CD8-positive, alpha-beta memory T cell (primary cell): ENCODE measurements at regions not wholly inside any gene's neighbourhood (a gene's known extent, or its start where the extent isn't known, plus 50 kb on each side); places are given as distances from the start of the nearest gene placed in this dataset.
"Not testable (repeated sequence)": the region's sequence is repeated elsewhere in the genome, so short reads cannot be mapped to it uniquely, and the experiment has no call there.

Experiments
- CTCF ChIA-PET: fragments of 350-600 bp; sonication (Branson Sonifier 250); formaldehyde crosslinking; loops from one replicate; lab custom pipeline; 2021; ENCODE audit warnings: antibody characterized with exemption; lab: Charles Lee
- POLR2A ChIA-PET: fragments of 350-600 bp; sonication (Branson Sonifier 250); formaldehyde crosslinking; loops from one replicate; lab custom pipeline; 2021; ENCODE audit warnings: antibody characterized with exemption; lab: Charles Lee
- DNase-seq, 5 donors: peaks; one replicate each; pipeline versions ENCODE4 v3.0.0 to v3.0.0-alpha.2; 2020 to 2022; ENCODE audit warnings: mixed read lengths in 1 of 5
- H3K27ac ChIP-seq: one replicate; pipeline ENCODE4 v1.7.0; 2013; ENCODE audit warnings: low read depth, mild to moderate bottlenecking, low read length, moderate library complexity
- H3K27me3 ChIP-seq: 2 replicates; pipeline ENCODE4 v1.7.0; 2013; ENCODE audit warnings: low read length, mild to moderate bottlenecking; ENCODE audit not compliant: insufficient read depth, poor library complexity, severe bottlenecking
- H3K36me3 ChIP-seq: 2 replicates; pipeline ENCODE4 v1.7.0; 2013; ENCODE audit warnings: mild to moderate bottlenecking, low read length, moderate library complexity; ENCODE audit not compliant: insufficient read depth
- H3K4me1 ChIP-seq: 2 replicates; pipeline ENCODE4 v1.7.0; 2013; ENCODE audit warnings: mild to moderate bottlenecking, low read length, moderate library complexity; ENCODE audit not compliant: insufficient read depth
- H3K4me3 ChIP-seq: 2 replicates; pipeline ENCODE4 v1.7.0; 2013; ENCODE audit warnings: mild to moderate bottlenecking, low read length
- H3K9me3 ChIP-seq: 2 replicates; pipeline ENCODE4 v1.7.0; 2013; ENCODE audit warnings: mild to moderate bottlenecking, low read length
- H3K27ac Mint-ChIP-seq, 8 donors: one replicate each; pipeline ENCODE4 v1.8.0; 2020 to 2021; ENCODE audit warnings: mixed read lengths in 8 of 8, mild to moderate bottlenecking in 6 of 8, inconsistent platforms in 3 of 8, moderate library complexity in 3 of 8
- H3K27me3 Mint-ChIP-seq, 2 donors: one replicate each; pipeline ENCODE4 v1.8.0; 2020 to 2021; ENCODE audit warnings: mixed read lengths in 2 of 2, mild to moderate bottlenecking in 1 of 2, moderate library complexity in 1 of 2
- H3K36me3 Mint-ChIP-seq, 3 donors: one replicate each; pipeline ENCODE4 v1.8.0; 2020 to 2021; ENCODE audit warnings: mixed read lengths in 3 of 3, inconsistent platforms in 1 of 3, mild to moderate bottlenecking in 1 of 3
- H3K4me1 Mint-ChIP-seq, 3 donors: one replicate each; pipeline ENCODE4 v1.8.0; 2020 to 2021; ENCODE audit warnings: mixed read lengths in 3 of 3, inconsistent platforms in 1 of 3, mild to moderate bottlenecking in 1 of 3
- H3K4me3 Mint-ChIP-seq, 7 donors: one replicate each; pipeline ENCODE4 v1.8.0; 2020 to 2021; ENCODE audit warnings: mixed read lengths in 7 of 7, mild to moderate bottlenecking in 6 of 7, moderate library complexity in 4 of 7, inconsistent platforms in 2 of 7
- H3K9me3 Mint-ChIP-seq, 5 donors: one replicate each; pipeline ENCODE4 v1.8.0; 2020 to 2022; ENCODE audit warnings: mixed read lengths in 5 of 5, mild to moderate bottlenecking in 3 of 5, moderate library complexity in 2 of 5, inconsistent platforms in 1 of 5

- H3K27ac Mint-ChIP-seq, DNase-seq, H3K9me3 ChIP-seq, H3K4me1 Mint-ChIP-seq, CTCF ChIA-PET, H3K4me1 ChIP-seq, H3K9me3 Mint-ChIP-seq, H3K27ac ChIP-seq, H3K4me3 Mint-ChIP-seq, H3K4me3 ChIP-seq, H3K36me3 ChIP-seq, POLR2A ChIA-PET, H3K36me3 Mint-ChIP-seq, H3K27me3 ChIP-seq: not testable (repeated sequence)
- H3K27me3 Mint-ChIP-seq, result peaks cover 12 to 27% of the 10 kb centered on the region in 2 donors
Measured at GRCh38 chr1:214095896-214096295, 108.1 kb downstream of the PROX1 start.

- H3K4me1 ChIP-seq, result no peaks in the 10 kb centered on the region
- no peaks in the 10 kb centered on the region for H3K9me3 ChIP-seq
- H3K27me3 Mint-ChIP-seq, result peaks cover 0 to 2% of the 10 kb centered on the region in 2 donors
- no peaks in the 10 kb centered on the region for H3K36me3 Mint-ChIP-seq
- ChIA-PET CTCF (no interaction called here), POLR2A (no interaction called here)
- no peak overlapping the region for H3K4me3 ChIP-seq
- no peak overlapping the region for H3K4me3 Mint-ChIP-seq
- DNase-seq, result no peak
- no peaks in the 10 kb centered on the region for H3K4me1 Mint-ChIP-seq
- no peak overlapping the region for H3K27ac ChIP-seq
- H3K36me3 ChIP-seq, result no peaks in the 10 kb centered on the region
- peaks cover 0 to 3% (median 2%) of the 10 kb centered on the region in 5 donors for H3K9me3 Mint-ChIP-seq
- H3K27me3 ChIP-seq, result no peaks in the 10 kb centered on the region
- H3K27ac Mint-ChIP-seq, result no peak overlapping the region
Measured at GRCh38 chr1:214101246-214101645, 113.5 kb downstream of the PROX1 start.

GRCh38 chr1:214101828-214102227, 114.1 kb downstream of the PROX1 start:
- Histone ChIP-seq H3K36me3 (no peaks in the 10 kb centered on the region), H3K4me3 (no peak overlapping the region), H3K27ac (no peak overlapping the region), H3K4me1 (no peaks in the 10 kb centered on the region), H3K9me3 (no peaks in the 10 kb centered on the region), H3K27me3 (no peaks in the 10 kb centered on the region)
- no peak for DNase-seq
- no peak overlapping the region for H3K4me3 Mint-ChIP-seq
- H3K4me1 Mint-ChIP-seq, result no peaks in the 10 kb centered on the region
- ChIA-PET POLR2A (no interaction called here), CTCF (no interaction called here)
- no peak overlapping the region for H3K27ac Mint-ChIP-seq
- no peaks in the 10 kb centered on the region for H3K36me3 Mint-ChIP-seq
- peaks cover 2 to 4% of the 10 kb centered on the region in 2 donors for H3K27me3 Mint-ChIP-seq
- H3K9me3 Mint-ChIP-seq, result peaks cover 0 to 3% (median 2%) of the 10 kb centered on the region in 5 donors

GRCh38 chr1:214102907-214103306, 115.1 kb downstream of the PROX1 start:
- peaks cover 0 to 2% (median 1%) of the 10 kb centered on the region in 5 donors for H3K9me3 Mint-ChIP-seq
- H3K4me3 ChIP-seq, result no peak overlapping the region
- no peaks in the 10 kb centered on the region for H3K36me3 ChIP-seq
- H3K9me3 ChIP-seq, result no peaks in the 10 kb centered on the region
- no peak for DNase-seq
- peaks cover 2 to 9% of the 10 kb centered on the region in 2 donors for H3K27me3 Mint-ChIP-seq
- no peak overlapping the region for H3K27ac Mint-ChIP-seq
- H3K4me3 Mint-ChIP-seq, result no peak overlapping the region
- no peaks in the 10 kb centered on the region for H3K4me1 Mint-ChIP-seq
- no peaks in the 10 kb centered on the region for H3K36me3 Mint-ChIP-seq
- H3K4me1 ChIP-seq, result no peaks in the 10 kb centered on the region
- no peaks in the 10 kb centered on the region for H3K27me3 ChIP-seq
- no peak overlapping the region for H3K27ac ChIP-seq
- POLR2A ChIA-PET, result no interaction called here
- CTCF ChIA-PET, result no interaction called here

- H3K27me3 ChIP-seq, result no peaks in the 10 kb centered on the region
- peaks cover 2 to 11% of the 10 kb centered on the region in 2 donors for H3K27me3 Mint-ChIP-seq
- H3K27ac ChIP-seq, result no peak overlapping the region
- H3K9me3 Mint-ChIP-seq, result peaks cover 0 to 2% (median 1%) of the 10 kb centered on the region in 5 donors
- ChIA-PET POLR2A (no interaction called here), CTCF (no interaction called here)
- H3K4me3 Mint-ChIP-seq, result no peak overlapping the region
- no peaks in the 10 kb centered on the region for H3K36me3 ChIP-seq
- no peaks in the 10 kb centered on the region for H3K36me3 Mint-ChIP-seq
- no peak overlapping the region for H3K4me3 ChIP-seq
- H3K27ac Mint-ChIP-seq, result no peak overlapping the region
- H3K9me3 ChIP-seq, result no peaks in the 10 kb centered on the region
- H3K4me1 ChIP-seq, result no peaks in the 10 kb centered on the region
- H3K4me1 Mint-ChIP-seq, result no peaks in the 10 kb centered on the region
- no peak for DNase-seq
Measured at GRCh38 chr1:214103778-214104177, 116.0 kb downstream of the PROX1 start.

GRCh38 chr1:214106375-214106774, 118.6 kb downstream of the PROX1 start:
- Mint-ChIP-seq H3K4me3 (no peak overlapping the region), H3K27me3 (peaks cover 2 to 13% of the 10 kb centered on the region in 2 donors), H3K36me3 (no peaks in the 10 kb centered on the region), H3K4me1 (no peaks in the 10 kb centered on the region), H3K9me3 (peaks cover 0 to 2% (median 0%) of the 10 kb centered on the region in 5 donors), H3K27ac (no peak overlapping the region)
- Histone ChIP-seq H3K27ac (no peak overlapping the region), H3K4me1 (no peaks in the 10 kb centered on the region), H3K27me3 (no peaks in the 10 kb centered on the region), H3K4me3 (no peak overlapping the region), H3K36me3 (no peaks in the 10 kb centered on the region), H3K9me3 (no peaks in the 10 kb centered on the region)
- DNase-seq, result no peak
- ChIA-PET CTCF (no interaction called here), POLR2A (no interaction called here)

GRCh38 chr1:214107322-214108096, 119.7 kb downstream of the PROX1 start:
- no peak overlapping the region for H3K4me3 Mint-ChIP-seq
- POLR2A ChIA-PET, result no interaction called here
- no peaks in the 10 kb centered on the region for H3K9me3 ChIP-seq
- CTCF ChIA-PET, result no interaction called here
- no peak for DNase-seq
- no peaks in the 10 kb centered on the region for H3K4me1 ChIP-seq
- no peak overlapping the region for H3K27ac ChIP-seq
- peaks cover 2 to 13% of the 10 kb centered on the region in 2 donors for H3K27me3 Mint-ChIP-seq
- no peak overlapping the region for H3K4me3 ChIP-seq
- no peaks in the 10 kb centered on the region for H3K36me3 ChIP-seq
- peaks cover 0 to 2% (median 0%) of the 10 kb centered on the region in 5 donors for H3K9me3 Mint-ChIP-seq
- no peak overlapping the region for H3K27ac Mint-ChIP-seq
- no peaks in the 10 kb centered on the region for H3K4me1 Mint-ChIP-seq
- no peaks in the 10 kb centered on the region for H3K27me3 ChIP-seq
- no peaks in the 10 kb centered on the region for H3K36me3 Mint-ChIP-seq

- H3K27me3 Mint-ChIP-seq, result peaks cover 2 to 13% of the 10 kb centered on the region in 2 donors
Measured at GRCh38 chr1:214108097-214108446, 120.3 kb downstream of the PROX1 start.

More at GRCh38 chr1:214108097-214108446, 120.3 kb downstream of the PROX1 start:
- no peak overlapping the region for H3K27ac Mint-ChIP-seq
- Histone ChIP-seq H3K27me3 (no peaks in the 10 kb centered on the region), H3K4me1 (no peaks in the 10 kb centered on the region), H3K36me3 (no peaks in the 10 kb centered on the region), H3K27ac (no peak overlapping the region), H3K4me3 (no peak overlapping the region), H3K9me3 (no peaks in the 10 kb centered on the region)
- H3K36me3 Mint-ChIP-seq, result no peaks in the 10 kb centered on the region
- no peaks in the 10 kb centered on the region for H3K4me1 Mint-ChIP-seq
- DNase-seq, result no peak
- ChIA-PET CTCF (no interaction called here), POLR2A (no interaction called here)
- H3K4me3 Mint-ChIP-seq, result no peak overlapping the region
- peaks cover 0 to 2% (median 0%) of the 10 kb centered on the region in 5 donors for H3K9me3 Mint-ChIP-seq
